Spleen (tissue), 7 donors: ENCODE measurements at regions not wholly inside any gene's neighbourhood (a gene's known extent, or its start where the extent isn't known, plus 50 kb on each side); places are given as distances from the start of the nearest gene placed in this dataset.

Experiments
- POLR2A ChIP-seq, 3 donors: fragments of 450-650 bp; IDR thresholded peaks; one replicate each; pipeline ENCODE4 v1.5.1; 2017; ENCODE audit warnings: antibody characterized with exemption in 3 of 3, mild to moderate bottlenecking in 1 of 3
- POLR2AphosphoS5 ChIP-seq, 3 donors: sonication (generic); formaldehyde crosslinking; IDR thresholded peaks; one replicate each; pipeline ENCODE4 v1.5.1; 2017; ENCODE audit warnings: antibody characterized with exemption in 3 of 3
- TF ChIP-seq, protein P1 (sequence below), 11 experiments: fragments of 200-600 bp in 7 of 11; fragments of 450-650 bp in 4 of 11; sonication (generic) in 4 of 11; IDR thresholded peaks in 8 of 11; conservative IDR thresholded peaks in 3 of 11; 1 replicate in 7 of 11; 2 replicates in 4 of 11; pipeline versions ENCODE4 v1.4.0 to v1.8.0; 2016 to 2021; ENCODE audit warnings: antibody characterized with exemption in 11 of 11, inconsistent platforms in 4 of 11, mild to moderate bottlenecking in 1 of 11
- donor health status: DM: no; HTN: no; CAD: no; lungs with moderate emphysema.
- donor health status: DM: no; HTN: no; CAD: no.
- donor health status: DM: no; HTN: no; CAD: no.

DNA sequence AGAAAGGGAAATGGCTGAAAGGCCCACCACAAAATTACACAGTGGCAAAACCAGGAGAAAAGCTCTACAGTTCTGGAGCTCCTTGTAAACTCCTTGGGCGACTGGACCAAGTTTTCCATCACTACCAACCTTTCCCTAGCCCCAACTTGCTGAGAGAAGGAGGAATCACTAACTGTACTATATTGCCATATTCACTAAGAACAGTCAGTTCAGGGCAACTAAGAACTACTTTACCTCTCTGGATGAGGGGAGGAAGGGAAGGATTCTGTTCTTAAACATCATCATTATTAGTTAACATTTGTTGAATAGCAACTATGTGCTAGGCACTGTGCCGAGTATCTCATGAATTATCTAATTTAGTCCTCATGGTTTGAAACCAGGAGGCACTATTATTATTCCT lies 98.1 kb upstream of the SVIL start:
- TF ChIP-seq, protein P1, sequence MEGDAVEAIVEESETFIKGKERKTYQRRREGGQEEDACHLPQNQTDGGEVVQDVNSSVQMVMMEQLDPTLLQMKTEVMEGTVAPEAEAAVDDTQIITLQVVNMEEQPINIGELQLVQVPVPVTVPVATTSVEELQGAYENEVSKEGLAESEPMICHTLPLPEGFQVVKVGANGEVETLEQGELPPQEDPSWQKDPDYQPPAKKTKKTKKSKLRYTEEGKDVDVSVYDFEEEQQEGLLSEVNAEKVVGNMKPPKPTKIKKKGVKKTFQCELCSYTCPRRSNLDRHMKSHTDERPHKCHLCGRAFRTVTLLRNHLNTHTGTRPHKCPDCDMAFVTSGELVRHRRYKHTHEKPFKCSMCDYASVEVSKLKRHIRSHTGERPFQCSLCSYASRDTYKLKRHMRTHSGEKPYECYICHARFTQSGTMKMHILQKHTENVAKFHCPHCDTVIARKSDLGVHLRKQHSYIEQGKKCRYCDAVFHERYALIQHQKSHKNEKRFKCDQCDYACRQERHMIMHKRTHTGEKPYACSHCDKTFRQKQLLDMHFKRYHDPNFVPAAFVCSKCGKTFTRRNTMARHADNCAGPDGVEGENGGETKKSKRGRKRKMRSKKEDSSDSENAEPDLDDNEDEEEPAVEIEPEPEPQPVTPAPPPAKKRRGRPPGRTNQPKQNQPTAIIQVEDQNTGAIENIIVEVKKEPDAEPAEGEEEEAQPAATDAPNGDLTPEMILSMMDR (IDR thresholded peaks at IDR 0.05 in 8 of 11, conservative IDR thresholded peaks at IDR 0.05 in 3 of 11), result no peak
- TF ChIP-seq POLR2A (IDR thresholded peaks at IDR 0.05), result no peak
- no peak for TF ChIP-seq POLR2AphosphoS5 (IDR thresholded peaks at IDR 0.05)
